DMS 273 treated with DMSO at 0.1 percent for 48 hours (cell line): ENCODE measurements at regions not wholly inside any gene's neighbourhood (a gene's known extent, or its start where the extent isn't known, plus 50 kb on each side); places are given as distances from the start of the nearest gene placed in this dataset.
"Not testable (repeated sequence)": the region's sequence is repeated elsewhere in the genome, so short reads cannot be mapped to it uniquely, and the experiment has no call there.

Source experiments
- DNase-seq: peaks from one replicate; lab custom pipeline; 2025; lab: John Stamatoyannopoulos, UW

- DNase-seq: no peak
Measured at GRCh38 chr2:144745424-144745823, 225.5 kb upstream of the ZEB2 start.

DNA sequence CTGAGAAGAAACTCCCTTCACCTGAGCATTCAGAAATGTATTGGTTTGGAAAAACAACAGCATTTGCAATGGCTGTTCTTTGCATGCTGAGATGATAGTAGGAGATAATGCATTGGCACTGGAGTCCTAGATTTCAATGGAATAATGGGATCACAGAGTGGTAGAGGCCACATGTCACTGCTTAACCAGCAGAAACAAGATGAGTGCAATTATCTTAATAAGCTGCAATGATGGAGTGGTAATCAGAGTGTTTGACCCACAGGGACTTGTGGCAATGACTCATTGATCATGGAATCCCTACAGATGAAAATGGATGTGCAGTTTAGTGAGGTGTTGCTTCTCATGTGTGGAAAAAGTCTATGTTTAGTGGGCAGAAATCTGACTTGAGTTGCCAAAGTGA lies 218.8 kb upstream of the ZEB2 start:
- no peak for DNase-seq

DNA sequence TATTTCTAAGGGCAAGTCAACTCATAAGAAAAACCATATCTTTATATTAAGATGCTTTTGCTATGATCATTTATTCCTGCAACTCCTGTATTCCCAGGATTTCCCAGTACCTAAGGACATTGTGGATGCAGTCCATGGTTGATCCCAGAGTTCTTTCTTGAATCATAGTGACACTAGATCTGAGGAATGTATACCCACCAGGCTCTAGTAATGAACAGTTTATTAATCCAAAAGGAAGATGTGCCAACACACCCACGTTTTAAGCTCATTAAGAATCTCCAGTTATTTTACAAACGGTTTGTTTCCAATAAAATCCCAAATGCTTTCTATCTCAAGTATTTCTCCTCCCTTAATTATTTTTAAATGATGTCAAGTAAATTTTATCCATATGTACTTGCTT lies 210.8 kb upstream of the ZEB2 start:
- no peak for DNase-seq

- DNase-seq: not testable (repeated sequence)
Measured at GRCh38 chr2:144724460-144724859, 204.5 kb upstream of the ZEB2 start.

DNA sequence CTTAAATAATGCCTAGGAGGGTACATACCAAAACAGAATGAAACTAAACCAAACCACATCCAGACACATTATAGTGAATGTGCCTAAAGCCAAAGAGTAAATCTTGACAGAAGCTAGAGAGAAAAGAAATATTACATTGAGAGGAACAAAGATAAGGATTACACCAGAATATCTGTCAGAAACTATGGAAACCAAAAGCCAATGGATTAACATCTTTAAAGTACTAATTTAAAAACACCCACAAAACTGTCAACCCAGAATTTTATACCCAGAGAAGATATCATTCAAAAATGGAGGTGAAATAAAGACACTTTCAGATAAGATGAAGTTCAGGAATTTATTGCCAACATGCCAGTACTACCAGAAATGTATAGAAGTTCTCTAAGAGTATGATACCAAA lies 198.5 kb upstream of the ZEB2 start:
- no peak for DNase-seq

DNA sequence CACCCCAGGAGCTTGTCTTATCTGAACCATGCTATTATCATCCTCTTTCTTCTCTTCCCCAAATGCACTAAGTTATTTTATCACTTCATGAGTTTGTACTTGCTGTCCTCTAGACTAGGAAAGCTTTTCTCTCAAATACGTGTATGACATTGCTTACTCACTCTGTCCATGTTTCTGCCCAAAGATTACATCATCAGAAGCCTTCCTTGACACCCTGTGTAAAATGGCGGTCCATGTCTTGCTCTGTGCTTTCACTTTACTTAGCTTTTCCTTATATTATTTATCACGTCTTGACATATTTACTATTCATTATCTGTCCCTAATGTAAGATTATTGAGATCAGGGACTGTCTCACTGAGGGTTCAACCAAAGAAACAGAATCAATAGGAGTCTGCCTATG lies 196.1 kb upstream of the ZEB2 start:
- DNase-seq: no peak

GRCh38 chr2:144713410-144713809 lies 193.5 kb upstream of the ZEB2 start:
- no peak for DNase-seq

DNA sequence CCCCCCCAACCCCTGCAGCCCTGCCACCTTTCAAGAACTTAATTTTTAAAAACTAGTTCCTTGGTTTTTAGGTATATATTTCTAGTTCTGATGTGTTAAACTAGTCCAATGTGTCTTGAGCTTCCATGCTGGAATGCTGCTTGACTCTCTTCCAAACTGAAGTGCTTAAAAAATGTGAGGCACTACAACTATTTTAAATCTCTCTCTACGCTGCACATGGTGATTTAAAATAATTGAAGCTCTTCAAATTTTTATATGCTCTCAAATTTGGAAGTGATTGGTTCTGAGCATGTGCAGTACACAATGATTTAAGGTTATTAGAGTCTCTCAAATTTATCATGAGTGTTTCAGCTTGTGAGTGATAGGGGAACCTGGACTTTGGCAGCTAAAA lies 192.6 kb upstream of the ZEB2 start:
- no peak for DNase-seq

GRCh38 chr2:144711630-144712549 lies 192.0 kb upstream of the ZEB2 start:
- DNase-seq: no peak

DNA sequence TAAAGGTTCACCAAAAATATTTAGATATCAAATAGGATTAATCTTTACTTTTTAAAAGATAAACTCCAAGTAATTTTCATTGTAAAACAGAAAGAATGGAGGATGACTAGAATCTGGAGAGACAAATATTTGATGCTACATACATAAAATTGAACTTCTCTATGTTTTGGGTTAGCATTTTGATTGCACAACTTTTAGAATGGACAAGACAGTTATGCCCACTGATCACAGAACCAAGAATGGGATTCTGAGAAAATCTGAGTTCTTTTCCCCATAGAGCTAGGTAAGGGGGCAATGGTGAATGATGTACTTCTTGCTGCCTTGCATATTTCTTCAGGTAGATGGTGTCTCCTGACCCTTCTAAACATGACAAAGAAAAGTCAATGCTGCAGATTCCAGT lies 191.2 kb upstream of the ZEB2 start:
- DNase-seq: no peak

DNA sequence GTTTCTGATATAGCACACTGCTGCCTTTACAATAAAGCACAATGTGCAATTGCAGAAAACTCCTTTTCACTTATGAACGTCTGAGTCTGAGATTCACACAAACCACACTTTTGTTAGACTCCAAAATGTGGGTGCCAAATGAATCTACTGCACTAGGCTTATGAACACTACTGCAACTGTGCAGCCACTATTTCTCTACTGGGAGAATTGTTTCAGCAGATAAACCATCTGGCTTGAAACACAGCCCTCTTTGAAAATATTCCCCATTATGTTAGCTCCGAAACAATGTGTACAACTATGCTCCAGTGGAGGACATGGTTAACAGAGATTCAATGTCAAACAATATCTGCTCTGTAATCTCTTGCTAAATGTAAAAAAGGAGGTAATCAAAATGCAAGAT lies 188.7 kb upstream of the ZEB2 start:
- no peak for DNase-seq

DNA sequence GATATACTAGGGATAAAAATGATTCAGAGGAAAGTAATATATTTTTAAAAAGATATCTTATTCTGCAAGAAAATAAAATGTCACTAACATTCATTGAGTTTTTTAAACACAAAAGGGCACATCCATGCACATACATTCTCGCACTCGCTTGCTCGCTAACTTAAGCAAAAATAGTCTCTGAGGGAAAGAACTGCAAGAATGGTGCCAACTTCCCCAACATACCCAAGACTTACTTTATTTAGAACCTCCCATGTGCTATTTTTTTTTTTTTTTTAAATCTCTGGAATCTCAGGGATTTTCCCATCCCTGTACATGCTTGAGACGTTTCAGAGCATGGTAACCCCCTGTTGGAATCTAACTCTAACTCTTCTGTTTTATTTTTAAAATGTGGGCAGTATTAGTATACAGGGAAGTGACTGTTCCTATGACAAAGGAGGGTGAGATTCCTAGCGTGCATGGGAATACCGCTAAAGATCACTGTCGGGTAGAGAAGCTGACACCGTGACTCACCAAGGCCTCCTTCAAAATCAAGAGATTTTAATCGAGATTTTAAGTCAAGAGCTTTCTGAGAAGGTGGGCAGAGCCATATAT lies 187.9 kb upstream of the ZEB2 start:
- DNase-seq: no peak

GRCh38 chr2:144706647-144707046 lies 186.7 kb upstream of the ZEB2 start:
- no peak for DNase-seq

DNA sequence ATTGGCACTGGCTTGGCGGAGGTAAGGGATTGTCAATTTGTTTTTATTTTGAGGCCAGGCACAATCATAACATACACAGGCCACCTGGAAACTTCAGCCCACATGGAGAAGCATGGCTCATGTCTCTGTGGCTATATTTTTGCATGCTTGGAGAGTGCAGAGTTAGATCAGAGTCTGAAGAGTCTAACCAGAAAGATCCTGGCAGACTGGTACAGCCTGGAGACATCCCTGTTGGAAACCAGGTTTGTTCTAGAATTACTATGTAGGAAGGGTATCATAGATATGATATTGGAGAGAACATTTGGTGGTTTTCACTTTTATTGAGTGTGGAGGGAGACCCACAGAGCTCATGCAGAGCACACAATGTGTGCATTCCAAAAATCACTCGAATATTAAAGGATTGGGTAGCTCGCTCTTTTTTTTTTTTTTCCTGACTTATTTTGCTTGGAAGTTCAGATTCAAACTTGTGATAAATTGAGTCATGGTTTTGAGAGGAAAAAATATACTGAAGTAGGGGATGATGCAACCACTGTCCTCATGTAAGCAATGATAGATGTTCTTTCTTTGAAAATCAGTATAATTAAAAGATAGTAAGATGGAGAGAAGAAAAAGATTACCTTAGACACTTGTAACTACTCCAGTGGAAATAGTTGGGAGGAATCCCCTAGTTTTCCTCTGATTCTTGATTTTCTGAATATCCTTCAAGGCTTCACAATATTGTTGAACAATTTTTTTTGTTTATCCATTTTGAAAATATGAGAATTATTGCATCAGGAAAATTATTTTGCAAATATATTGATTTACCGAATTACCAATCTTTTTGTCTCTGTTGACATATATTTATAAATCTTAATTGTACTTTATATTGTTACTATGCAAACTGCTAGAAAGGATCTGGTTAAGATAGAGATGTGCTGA lies 185.7 kb upstream of the ZEB2 start:
- no peak for DNase-seq

DNA sequence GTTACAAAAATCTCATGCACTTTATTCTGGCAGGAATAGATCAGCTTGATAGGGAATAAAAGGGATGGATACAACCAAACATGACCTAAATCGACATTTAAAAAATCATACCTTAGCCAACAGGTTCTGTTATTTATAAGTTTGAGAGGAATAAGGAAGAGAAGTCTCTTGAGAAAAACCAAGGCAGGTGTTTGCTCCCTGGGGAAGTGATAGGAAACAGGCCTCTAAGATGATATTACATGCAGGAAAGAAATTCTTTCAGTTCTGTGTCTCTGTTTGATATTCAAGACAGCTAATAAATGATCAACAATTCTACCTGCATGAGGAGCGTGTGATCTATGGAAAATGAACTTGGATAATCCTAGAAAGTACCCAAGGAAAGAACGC lies 184.8 kb upstream of the ZEB2 start:
- no peak for DNase-seq

DNA sequence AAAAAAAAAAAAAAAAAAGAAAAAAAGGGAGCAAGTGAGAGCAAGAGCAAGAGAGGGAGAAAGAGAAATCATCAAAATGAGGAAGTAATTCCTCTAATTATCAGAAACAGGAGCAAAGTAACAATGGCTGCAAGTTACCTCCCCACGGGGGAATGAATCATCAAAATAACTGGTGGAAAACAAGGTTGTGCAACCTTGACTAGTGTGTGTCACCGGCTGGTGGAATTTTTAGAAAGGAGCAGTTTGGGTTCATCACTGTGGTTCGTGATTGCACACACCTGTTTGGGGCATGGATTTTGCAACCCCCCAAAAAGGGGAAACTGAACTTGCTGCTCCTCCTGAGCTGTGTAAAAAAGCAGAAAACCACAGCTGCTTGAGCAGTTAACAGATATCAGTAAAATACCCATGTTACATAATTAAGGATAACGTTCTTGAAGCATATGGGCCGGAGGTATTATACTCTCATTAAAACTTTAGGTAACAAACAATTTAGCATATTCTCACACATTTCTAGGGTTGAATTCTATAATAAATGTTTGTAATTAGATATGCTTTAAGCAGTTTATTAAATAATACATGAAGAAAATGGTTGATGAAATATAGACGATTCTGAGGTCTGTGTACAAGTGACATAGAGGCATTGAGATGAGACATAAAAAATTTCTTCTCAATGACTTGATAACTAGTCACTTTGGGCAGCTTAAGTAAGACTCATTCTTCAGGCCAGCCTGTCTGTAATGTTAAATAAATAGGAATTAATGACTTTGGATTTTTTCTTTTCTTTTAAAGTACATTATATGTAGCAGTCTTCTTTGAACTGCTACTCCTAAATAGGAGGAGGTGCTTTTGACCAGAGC lies 184.2 kb upstream of the ZEB2 start:
- DNase-seq: no peak

DNA sequence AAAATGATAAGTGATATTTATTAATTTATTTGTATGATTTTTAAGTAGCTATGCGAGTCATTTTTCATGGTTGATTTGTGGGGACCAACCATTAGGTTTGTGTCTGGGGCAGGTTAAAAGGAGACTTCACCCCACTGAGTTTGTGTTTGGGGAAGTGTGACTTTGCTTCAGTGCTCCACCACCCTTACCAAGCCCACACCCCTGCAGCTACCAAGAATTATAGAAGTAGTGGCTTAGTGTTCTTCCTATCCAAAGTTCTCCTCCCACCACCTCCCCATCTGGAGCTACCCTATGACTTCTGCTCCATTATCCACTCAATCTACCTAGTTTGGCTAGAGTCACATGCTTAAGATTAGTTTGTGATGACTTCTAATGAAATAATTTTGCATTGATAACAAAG lies 182.1 kb upstream of the ZEB2 start:
- DNase-seq: no peak

DNA sequence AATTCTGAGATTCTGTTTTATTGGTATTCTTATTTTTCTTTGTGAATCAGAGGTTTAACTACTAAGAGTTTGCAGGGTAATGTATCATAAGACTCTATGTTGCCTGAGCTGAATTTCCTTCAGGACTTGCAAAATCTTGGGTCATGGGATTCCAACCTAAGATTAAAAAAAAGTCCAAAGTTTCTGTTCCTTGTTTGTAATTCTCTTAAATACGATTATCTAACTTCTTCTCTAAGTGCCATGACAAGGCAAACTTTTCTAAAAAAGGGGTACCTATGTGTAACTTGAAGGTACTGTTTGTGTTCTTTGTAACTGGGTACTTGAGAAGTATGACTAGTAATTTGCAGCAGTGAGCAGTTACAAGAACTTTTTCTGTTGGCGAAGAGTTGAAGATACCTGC lies 181.3 kb upstream of the ZEB2 start:
- no peak for DNase-seq

GRCh38 chr2:144698156-144698555 lies 178.2 kb upstream of the ZEB2 start:
- DNase-seq: no peak

- DNase-seq: no peak
Measured at GRCh38 chr2:144695657-144696056, 175.7 kb upstream of the ZEB2 start.

- no peak for DNase-seq
Measured at GRCh38 chr2:144694456-144694855, 174.5 kb upstream of the ZEB2 start.

- DNase-seq: no peak
Measured at GRCh38 chr2:144693179-144693578, 173.3 kb upstream of the ZEB2 start.
